ENCODE measurements at regions not wholly inside any gene's neighbourhood (a gene's known extent, or its start where the extent isn't known, plus 50 kb on each side); places are given as distances from the start of the nearest gene placed in this dataset.

DNA sequence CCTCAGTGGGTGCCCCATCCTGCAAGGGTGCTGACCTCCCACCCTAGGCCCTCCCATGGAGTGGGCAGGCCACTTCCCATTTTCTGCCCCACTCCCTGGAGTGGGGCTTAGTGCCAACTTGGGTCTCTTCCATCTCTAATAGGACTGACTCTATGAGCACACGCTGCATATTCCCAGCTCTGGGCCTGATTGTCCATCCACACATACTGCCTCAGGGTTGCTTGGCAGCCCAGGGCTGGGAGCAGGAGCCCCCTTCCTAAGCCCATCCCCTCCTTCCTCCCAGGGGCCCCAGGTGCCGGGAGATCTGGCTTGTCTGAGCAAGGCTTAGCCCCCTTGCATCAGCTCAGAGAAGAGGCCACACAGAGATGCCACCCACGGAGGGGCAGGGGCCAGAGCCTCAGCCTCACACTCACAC, 55.1 kb downstream of the PJA1 start:
- DNase-seq = no peak

DNA sequence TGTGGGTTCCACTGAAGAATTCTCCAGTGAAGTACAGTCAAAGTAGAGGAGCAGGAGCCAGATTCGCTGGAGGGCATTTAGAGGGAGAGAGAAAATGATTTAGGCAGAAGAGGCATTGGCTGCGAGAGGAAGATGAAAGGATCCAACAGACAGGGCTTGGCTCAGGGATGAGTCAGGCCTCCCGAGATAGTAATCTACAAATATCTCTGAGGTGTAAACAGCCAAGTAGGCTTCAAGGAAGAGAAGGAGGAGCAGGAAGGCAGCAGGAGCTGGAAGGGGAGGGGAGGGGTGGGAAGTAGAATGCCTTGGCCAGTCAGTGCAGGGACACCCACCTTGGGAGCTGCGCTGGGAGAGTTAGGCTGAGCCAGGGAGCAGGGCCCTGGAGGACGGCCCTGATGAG, 55.5 kb downstream of the PJA1 start:
- DNase-seq = no peak

DNA sequence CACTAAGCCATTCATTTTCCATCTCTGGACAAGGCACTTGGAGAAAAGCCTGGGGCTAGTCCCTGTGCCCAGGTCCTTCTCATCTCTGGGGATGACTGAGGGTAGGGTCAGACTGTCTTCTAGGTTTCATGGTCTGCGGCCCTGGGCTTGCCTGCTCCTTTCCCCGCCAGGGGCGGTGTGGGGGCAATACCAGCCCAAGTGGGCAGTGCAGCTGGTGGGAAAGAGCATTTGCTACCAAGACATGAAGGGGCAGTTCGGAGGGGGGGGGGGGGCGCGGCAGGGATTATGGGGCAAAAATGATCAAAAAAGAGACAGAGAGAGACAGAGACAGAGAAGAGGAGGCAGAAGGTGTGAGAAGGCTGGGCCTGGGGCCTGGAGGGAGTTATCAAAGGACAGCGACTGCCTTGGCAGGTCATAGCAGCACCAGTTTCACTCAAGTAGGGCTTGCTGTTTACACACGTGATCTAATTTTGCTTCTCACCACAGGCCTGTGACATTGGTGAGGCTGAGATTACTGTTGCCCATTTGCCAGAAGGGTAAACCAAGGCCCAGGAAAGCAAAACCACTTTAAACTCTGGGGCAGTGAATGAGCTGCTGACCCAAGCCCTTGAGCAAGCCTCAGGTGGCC, 56.1 kb downstream of the PJA1 start:
- no peak for DNase-seq

DNA sequence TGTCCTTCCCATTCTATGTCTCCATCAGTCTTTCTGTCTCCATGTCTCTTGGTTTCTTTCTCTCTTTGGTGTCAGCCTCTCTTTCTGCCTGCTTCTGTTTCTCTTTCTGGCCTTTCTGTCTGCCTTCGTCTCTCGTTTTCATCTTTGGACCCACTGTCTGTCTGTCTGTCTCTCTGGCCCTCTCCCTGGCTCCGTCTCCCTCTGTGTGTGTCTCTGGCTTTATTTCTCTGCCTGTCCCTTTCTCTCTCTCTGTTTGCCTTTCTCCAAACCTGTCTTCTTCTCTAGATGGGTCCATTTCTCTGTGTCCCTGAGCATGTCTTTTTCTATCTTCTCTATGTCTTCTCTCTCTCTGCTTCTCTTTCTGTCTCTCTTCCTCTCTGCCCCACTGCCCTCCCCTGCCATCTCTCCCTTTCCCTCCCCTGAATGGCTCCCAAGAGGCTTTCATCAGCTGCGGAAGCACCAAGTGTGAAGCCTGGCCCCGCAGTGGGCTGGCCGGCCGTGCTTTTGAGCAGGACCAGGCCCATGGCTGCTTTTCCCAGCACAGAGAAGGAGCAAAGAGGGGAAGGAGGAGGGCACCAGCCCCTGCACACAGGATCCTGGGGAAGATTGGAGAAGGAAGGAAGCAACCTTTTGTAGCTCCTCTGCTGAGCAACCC, 57.4 kb downstream of the PJA1 start:
- no peak for DNase-seq

DNA sequence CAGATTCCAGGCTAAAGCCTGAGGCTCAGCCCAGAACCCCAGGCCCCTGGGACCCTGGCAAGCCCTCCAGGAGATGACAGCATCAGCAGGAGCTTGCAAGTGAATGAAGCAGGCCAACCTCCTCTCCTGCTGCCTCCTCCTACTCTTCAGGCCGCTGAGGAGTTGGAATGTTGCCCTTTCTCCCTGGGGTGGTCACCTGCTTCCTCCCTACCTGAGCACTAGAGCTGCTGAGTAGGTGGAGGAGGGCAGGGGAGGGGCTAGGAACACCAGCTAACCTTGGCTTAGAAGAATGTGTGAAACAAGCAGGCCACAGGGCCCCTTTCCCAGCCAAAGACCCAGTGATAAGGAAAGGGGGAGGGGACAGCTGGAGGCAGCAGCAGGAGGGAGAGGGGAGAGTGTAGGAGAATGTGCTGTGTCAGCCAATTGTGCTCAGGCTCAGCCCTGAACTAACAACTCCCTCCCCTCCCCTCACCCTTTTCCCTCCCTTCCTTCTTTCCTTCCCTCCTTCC, 58.0 kb downstream of the PJA1 start:
- DNase-seq = no peak

DNA sequence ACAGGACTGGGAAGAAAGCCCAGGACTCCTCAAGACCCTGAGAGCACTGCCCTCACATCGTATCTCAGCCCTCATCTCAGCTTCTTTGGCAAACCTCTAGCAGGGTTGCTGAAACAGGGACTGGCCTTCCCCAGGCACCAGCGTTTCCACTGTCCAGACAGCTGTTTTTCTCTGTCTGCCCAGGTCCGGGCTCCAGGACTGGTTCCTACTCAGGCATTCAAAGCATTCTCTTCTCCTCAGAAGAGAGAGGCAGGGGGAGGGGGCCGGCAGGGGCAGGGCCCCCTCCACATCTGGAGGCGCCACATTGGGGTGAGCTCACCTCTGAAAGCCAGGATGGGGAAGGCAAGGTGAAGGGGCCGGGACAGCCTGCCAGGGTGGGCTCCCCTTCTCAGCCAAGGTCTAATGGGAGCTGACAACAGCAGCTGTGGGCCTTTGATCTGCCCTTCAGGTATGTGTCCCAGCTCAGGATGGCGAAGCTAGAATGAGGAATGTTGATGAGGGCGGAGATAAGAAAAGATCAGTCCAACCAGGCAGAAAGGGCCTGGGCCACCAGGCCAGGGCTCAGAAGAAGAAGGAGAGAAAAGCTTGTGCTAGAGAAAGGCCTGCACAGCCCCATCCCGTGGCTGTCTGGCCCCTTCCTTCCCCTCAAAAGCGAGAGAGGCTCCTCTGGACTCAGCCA, 60.4 kb downstream of the PJA1 start:
- no peak for DNase-seq

DNA sequence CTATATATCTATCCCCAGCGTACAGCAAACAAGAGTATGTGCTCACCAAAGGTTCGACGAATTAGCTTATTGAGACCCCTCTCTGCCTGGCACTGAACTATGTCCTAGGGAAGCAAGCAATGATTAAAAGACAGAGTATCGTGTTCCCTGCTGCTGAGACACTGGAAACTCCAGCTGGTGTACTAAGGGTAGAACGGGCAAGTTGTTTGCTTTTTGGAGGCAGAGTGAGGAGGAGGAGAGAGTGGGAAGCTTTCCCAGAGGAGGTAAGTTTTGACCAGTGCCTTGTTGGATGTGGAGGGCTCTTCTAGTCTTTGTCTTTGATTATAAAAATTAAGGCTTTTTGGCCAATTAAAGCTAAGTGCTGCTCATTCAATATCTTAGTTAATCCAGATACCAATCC, 61.7 kb downstream of the PJA1 start:
- no peak for DNase-seq

DNA sequence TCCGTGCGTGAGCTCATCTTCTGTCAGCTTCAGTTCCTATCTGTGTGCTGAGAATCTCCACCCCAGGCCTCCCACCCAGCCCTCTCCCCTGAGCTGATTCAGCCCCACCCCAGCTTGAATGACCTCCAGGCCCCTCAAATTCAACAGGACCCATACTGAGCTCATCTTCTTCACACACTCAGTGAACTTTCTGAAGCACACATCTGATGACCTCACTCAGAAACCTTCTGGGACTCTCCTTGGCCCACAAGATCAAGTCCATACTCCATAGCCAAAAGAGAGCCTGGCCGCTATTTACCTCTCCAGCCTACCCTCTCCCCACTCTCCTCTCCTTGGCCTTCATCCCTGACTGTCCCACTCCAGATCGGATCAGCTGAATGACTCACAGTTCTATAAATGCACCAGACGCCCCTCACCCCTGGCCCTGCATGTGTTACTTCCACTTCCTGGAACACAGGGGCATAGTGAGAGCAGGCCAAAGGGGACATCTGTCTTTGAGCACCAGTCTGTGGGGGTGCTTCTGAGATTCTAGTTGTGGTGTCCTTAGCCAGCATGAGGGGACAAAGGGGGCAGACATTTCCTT, 62.5 kb downstream of the PJA1 start:
- no peak for DNase-seq

DNA sequence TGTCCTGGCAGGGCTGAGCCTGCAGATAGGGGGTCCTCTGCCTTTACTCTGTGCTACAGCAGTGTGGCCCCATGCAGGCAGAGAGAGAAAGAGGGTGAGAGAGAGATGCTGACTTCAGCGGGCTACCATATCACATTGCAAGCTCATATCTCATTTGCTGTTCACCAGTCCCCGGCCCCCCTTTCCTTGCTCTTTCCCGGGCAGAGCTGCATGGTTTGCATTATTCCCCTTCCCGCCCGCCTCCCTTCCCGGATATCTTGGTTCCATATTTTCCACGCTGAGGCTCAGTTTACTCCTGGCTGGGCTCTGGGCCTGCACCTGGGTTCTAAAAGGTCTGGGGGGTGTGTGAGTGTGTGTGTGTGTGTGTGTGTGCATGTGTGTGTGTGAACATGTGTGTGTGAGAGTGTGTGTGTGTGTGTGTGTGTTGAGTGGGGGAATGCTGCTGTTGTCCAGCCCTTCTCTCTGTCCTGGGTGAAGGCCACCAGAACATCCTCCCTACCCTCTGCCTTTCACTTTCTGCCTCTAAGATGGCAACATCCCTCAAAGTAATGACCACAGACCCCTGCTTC, 63.5 kb downstream of the PJA1 start:
- DNase-seq = no peak

DNA sequence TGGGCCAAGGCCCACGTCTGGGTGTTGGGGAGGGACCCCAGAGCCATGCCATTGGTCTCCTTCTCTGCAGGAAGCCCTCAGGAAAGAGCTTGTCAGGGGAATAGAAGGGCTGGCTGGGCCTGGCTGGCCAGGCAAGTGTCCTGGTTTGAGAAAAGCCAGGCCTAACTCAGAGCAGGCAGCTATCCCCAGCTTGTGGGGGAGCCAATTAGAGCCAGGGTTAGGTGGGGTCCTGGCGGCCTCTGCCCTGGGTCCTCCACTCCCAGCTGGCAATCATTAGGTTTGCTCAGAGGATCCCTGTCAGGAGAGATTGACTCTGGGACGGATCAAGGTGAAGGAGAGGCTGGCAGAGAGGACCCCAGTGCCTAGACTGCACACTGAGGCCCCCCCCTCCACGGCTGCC, 64.8 kb downstream of the PJA1 start:
- DNase-seq = no peak

DNA sequence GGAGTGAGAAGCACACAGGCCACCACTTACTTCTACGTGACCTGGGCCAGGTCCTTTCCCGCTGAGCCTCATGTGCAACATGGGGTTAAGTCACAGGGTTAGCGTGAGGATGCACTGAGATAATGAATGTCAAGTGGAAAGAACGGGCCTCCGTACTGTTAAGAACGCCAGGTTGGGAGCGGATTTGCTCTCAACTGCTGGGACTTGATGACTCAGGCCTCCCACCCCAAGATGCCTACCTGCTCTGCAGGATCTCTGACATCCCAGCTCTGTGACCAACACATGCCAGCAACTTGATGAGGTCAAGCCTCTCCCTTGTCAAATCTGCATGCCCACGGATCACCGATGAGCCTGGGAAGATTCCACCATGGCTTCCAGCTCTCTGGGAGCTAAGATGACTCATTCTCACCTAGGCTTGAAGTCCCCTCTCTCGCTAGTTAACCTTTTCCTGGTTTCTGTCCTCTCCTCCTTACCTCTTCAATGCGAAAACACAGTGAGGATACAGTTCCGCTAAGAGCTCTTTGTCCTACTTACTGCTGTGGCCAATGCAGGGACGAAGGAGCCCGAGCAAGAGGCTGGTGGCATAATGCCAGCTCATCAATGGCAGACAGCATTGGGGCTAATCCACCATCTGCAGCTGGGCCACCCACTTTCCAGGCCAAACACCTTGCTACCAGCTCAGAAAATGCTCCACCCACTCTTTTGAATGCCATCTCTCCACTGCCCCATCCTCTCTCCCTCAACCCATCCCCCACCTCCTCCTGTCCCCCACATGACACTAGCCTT, 67.6 kb downstream of the PJA1 start:
- no peak for DNase-seq

DNA sequence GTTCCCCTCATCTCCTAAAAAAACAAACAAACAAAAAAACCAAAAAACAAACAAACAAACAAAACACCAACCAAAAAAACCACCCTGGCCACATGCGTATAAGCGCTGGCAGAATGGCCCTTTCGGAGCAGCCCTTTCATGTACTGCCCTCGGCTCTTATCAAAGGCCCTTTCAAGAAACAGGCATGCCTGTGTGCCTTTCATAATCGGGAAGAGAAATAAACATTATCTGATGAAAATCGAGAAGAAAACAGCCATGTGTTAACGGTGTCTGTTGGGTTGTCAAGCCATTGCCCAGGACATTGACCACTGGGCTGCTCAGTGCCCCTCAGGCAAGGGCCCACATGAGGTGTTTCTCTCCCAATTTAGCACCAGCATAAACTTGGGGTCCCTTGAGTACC, 68.3 kb downstream of the PJA1 start:
- no peak for DNase-seq

DNA sequence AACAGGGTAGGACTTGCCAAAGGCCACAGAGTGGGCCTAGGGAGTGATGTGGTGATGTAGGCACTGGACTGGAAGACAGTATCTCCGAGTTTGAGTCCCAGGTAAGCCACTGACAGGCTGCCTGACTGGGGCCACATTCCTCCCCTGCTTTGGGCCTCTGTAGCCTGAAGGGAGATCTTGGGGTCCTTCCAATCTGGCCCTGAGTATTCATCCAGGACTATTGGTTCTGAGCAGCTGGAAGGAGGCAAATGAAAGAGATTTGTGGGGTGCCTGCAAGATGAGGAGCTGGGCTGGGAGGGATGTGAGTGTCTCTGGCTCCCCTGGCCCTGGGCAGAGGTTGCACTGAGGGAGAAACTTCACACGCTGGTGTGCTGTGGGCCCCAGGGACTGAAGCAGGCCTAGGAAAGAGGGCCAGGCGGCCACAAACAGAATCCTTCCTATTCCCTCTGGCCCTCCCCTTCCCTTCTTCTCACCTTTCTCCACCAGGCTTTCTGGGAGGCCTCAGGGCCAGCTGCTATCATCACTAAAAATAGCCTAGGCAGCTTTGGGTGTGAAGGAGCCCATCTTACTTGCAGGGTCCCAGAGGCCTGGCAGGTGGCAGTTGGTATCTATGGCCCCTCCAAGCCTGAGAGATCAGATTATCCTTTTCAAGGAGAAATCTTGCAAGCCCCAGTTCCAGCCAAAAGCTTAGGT, 70.1 kb downstream of the PJA1 start:
- no peak for DNase-seq

DNA sequence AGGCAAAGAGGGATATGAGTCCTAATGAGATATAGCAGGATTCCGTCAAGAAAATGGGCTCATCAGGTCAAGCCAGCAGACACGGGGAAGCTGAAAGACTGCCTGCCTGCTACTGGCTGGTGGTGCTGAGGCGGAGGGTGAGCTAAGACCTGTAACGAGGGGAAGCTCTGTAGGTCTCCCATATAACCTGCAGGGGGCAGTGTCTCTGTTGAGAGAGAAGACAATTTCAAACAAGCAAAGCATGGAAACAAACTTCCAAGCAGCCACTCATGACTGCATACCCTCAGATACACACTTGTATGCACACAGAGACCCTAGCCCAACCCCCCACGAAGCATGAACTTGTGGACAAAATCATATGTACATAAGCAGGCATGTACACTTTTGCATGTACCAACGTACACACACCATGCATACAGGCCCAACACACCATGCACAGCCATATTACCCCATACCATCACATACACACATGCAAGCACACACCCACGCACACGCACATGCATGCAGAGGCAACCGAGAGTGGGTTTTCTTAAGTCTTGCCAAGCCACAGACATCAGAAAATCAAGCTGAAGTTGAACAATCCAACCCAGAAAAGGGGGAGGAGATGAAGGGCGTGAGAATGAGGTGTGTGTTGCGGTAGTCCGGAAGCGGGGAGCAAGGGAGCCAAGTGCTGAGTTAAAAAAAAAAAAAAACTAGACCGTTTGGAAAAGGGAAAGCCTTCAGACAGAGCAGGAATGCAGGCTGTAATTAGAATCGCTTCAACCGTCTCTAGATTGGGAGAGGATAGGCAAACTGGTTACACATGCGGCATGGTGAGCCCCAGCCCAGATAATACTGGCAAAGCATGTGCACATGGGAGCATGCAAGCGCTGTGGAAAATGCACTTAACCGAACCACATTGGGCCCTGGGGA, 71.0 kb downstream of the PJA1 start:
- peak in 1 of 4 experiments; percentile 3 for DNase-seq

DNA sequence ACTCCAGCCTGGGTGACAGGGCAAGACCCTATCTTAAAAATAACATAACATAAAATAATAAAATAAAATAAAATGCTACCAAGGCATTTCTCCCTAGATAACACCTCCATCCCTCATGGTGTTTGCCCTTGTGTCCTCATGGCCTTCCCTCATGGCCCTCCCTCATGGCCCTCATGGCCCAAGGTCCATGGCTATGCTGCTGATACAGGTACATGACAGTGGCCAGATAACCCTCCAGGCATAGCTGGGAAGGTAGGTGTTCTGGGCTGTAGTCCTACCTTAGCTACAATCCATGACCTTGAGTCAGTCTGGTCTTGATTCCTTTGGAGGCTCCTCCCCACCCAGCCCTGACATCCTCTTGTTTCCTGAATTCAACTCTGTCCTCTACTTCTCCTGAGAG, 75.2 kb downstream of the PJA1 start:
- DNase-seq = no peak

DNA sequence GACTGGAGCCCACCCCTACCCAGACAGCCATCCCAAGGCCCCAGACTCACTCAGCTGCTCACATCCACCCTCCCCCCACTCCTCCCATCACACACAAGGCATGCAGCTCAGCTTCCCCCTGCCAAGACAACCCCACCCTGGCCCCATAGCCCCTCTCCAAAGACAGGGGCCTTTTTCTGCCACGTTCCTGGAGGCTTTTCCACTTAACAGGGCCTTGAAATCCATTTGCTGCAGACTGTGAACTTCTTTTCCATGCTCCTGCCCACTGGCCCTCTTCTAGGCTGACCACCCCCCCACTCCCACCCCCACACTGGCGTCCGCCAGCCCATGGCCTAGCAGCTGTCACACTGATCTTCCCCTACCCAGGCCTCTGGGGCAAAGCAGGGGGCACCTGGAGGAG, 76.0 kb downstream of the PJA1 start:
- no peak for DNase-seq

DNA sequence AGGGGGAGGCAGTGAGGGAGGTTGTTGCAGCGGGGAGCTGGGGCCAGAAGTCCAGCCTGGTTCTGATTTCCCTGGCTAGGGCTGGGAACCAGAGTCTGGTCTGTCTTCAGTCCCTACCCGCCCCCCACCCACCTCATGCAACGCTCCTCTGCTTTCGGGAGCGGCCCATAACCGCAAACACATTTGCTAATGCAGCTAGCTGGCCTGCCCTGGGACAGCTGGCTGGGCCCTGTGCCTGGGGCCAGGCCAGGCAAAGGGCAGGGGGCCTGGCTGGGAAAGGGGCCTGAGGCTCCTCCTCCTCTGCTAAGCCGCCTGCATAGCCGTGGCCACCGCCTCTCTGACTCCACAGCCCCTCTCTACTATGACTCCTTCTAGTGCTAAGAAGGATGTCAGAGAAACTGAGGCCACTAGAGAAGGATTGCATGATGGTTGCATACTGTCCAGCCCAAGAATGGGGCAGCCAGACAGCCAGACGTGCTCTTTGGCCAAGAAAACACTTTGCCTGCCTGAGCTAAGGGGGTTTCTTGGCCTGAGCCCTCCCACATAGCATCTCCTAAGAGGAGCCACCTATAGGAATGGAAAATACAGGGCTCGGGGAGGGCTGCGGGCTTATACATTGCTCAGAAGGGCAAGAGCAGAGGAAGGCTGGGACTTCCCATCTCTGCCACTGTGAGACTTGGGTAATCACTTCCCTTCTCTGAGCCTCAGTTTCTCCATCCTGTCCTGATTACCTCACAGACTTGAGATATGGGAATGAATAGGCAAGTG, 76.9 kb downstream of the PJA1 start:
- no peak for DNase-seq

DNA sequence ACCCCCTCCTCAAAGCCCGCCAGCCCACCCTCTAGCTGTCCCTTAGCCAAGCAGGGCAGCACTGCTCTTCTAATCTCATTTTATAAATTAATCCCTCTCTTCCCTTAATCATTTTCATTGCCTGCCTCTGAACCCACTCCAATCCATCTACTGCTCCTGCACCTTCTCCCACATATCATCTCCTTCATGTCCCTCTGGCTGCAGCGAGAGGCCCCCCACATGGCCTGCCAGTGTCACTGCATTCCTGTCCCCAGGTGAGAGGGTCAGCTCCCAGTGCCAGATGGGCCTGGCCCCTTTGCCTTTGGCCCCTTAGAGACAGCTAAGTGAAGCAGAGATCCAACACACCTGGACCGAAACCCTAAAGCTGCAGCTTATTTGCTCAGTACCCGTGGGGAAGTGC, 79.4 kb downstream of the PJA1 start:
- DNase-seq = no peak

DNA sequence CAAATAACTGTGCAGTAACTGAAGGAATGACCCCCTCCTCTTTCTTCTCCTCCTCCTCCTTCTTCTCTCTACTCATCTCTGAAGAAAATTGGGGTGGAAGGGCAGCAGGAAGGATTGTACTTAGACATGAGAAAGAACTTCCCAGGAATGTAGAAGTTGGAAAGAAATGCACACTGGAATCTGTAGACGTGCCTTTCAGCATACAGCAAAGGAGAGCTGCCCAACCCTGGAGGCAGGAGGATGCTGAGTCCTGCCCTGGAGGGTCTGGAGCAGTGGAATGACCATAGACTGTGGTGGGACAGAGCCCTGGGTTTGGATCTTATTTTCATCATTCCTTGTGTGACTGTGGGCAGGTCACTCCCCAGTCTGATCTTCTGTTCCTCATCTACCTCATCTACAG, 80.1 kb downstream of the PJA1 start:
- no peak for DNase-seq

DNA sequence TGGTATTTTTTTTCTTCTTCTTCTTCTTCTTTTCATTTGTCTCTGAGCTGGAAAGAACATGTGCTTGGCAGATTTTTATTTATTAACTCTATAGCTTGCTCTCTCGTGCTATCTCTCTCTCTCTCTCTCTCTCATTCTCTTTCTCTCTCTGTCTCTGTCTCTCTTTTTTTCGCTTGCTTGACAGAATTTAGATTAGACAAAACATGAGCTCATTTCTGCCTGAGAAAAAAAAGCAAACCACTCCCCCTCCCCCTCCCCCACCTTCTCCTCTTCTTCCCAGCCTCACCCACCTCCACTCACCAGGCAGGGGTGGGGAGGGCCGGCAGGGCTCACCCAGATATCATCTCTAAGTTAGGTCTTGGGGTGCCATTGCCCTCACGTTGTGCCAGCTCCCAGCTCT, 81.5 kb downstream of the PJA1 start:
- no peak for DNase-seq

Data from activated naive CD4-positive, alpha-beta T cell (primary cell).